ENCODE measurements at regions not wholly inside any gene's neighbourhood (a gene's known extent, or its start where the extent isn't known, plus 50 kb on each side); places are given as distances from the start of the nearest gene placed in this dataset.

DNA sequence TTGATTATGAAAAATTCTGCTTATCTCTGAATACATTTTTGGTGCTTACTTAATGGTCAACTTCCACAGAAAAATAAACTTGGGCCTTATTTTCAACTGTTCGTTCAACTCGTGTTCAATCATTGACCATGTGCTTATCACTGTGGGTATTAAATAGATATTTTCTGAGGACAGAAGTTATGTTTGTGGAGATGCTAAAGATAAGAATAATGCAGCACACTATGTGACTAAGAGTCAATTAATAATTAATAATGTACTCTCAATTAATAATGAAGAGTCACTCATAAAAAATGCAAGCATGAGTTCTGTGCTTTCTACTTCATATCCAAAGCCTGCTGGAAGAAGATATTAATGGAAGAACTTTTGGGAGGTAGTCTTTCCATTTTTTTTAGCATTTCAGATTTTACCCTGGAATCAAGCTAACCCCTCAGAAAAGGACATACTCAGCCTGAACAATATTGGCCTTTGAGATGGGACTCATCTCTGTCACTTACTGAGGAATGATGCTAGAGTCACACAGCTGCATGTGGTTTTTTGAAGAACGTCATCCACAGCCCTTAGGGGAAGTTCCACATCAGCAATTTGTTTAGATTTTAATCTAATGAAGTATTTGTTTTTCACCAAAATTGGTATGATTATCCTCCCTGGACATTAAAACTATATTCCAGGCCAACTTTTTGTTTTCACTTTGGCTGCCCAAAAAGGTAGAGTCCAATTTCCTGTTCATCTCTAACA lies 191.9 kb upstream of the CRIM1 start:
- no peak for TF ChIP-seq ZBTB7A (tag by site-specific recombination; IDR thresholded peaks at IDR 0.05; ENCODE audit: low read depth)
- no peak for TF ChIP-seq KLF16 (tag by site-specific recombination; IDR thresholded peaks at IDR 0.05)
- TF ChIP-seq, protein P1, sequence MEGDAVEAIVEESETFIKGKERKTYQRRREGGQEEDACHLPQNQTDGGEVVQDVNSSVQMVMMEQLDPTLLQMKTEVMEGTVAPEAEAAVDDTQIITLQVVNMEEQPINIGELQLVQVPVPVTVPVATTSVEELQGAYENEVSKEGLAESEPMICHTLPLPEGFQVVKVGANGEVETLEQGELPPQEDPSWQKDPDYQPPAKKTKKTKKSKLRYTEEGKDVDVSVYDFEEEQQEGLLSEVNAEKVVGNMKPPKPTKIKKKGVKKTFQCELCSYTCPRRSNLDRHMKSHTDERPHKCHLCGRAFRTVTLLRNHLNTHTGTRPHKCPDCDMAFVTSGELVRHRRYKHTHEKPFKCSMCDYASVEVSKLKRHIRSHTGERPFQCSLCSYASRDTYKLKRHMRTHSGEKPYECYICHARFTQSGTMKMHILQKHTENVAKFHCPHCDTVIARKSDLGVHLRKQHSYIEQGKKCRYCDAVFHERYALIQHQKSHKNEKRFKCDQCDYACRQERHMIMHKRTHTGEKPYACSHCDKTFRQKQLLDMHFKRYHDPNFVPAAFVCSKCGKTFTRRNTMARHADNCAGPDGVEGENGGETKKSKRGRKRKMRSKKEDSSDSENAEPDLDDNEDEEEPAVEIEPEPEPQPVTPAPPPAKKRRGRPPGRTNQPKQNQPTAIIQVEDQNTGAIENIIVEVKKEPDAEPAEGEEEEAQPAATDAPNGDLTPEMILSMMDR (tag by site-specific recombination; IDR thresholded peaks at IDR 0.05), result no peak
- no peak for TF ChIP-seq ZNF433 (tag by site-specific recombination; IDR thresholded peaks at IDR 0.05; ENCODE audit: low read depth)
- TF ChIP-seq, protein P2, sequence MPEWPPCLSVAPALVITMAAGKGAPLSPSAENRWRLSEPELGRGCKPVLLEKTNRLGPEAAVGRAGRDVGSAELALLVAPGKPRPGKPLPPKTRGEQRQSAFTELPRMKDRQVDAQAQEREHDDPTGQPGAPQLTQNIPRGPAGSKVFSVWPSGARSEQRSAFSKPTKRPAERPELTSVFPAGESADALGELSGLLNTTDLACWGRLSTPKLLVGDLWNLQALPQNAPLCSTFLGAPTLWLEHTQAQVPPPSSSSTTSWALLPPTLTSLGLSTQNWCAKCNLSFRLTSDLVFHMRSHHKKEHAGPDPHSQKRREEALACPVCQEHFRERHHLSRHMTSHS (tag by site-specific recombination; IDR thresholded peaks at IDR 0.05), result no peak
- no peak for TF ChIP-seq YY2 (tag by site-specific recombination; IDR thresholded peaks at IDR 0.05)

All from HEK293 (cell line).